ENCODE measurements at regions not wholly inside any gene's neighbourhood (a gene's known extent, or its start where the extent isn't known, plus 50 kb on each side); places are given as distances from the start of the nearest gene placed in this dataset.

DNA sequence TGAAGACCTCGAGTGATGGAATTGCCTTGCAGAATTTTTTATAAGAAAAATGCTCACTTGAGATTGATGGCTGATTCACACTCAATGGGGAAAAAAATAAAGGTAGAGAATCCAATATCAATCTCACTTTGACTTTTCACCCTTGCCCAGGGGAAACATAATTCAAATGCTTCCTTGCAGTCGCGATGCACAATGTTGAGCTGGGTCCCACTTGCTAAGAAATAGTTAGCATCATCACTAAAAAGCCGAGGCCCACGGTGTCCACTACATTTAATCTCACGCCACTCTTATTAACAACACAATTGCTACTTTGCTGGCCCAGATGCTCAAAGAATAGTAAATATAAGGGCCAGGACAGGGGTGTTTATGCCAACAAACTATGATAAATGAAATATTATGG, 223.4 kb downstream of the SPTSSA start:
- DNase-seq: no peak

DNA sequence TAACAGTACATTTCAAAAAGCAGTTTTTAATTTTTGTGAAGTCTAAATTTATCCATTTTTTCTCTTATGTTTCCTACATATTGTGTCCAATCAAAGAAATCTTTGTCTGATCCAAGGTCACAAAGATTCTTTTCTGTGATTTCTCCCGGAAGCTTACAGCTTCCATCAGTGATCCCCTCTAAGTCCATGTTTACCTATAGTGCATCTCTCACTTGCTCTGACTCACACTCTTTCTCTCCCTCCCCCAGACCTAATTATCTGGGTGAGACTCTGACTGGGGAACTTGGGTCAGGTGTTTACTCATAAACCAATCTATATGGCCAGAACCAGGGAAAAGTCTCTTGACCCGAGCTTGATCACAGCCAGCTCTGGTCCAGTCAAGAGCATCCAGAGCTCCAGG, 224.4 kb downstream of the SPTSSA start:
- no peak for DNase-seq

DNA sequence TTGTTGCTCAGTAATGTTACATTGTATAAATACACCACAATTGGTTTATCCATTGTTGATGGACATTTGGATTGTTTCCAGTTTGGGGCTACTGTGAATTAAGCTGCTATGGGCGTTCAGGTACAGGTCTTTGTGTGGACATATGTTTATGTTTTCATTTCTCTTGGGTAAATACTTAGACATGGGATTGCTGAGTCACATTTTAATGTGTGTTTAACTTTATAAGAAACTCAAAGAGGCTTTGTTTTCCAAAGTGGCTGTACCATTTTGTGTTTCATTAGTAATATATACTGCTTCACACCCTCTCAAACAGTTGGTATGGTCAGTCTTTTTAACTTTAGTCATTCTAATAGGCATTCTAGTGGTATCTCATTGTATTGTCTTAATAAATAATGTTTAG, 225.0 kb downstream of the SPTSSA start:
- DNase-seq: no peak

DNA sequence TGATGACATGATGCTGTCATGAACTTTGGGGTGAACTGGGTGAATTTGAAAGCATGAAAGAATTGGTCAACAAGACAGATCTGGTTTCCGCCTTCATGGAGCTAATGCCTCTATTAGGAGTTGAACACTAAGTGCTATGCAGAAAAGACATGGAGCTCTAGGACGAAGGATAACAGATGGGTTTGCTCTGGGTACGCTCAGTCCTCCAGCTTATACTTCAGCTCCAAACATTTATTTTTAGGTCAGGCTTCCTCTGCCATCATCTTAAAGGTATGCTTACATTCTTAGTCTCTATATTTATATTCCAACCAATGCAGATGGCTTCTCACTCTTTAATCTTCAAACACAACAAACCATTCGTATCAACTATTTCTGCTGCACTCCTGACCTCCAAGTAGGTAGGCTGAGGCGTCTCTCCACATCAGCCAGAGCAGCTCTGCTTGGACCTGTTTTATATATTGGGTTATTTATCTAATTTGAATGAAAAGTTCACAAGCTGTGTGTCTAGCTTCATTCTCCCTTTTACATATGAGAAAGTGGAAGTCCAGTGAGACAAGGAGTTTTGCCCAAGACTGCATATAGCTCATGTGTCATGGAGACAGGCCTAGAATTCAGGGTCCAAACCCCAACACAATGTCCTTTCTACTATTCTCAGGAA, 226.3 kb downstream of the SPTSSA start:
- DNase-seq: no peak

DNA sequence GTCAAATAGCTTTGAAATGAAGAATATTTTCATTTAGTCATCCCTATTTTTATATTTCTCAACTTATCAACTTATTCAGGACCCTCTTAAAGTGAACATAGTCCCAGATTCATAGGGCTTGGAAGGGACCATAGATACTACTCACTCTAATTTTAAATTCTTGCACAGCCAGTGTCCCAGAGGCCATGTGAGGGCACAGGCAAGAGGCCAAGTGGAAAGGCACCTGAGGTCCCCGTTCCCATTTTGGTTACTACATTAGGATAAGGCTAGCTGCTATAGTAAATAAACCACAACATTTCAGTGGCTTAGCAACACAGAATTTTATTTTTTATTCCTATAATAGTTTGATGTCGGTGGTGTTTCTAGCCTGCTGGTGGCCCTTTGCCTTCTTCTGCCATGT, 227.8 kb downstream of the SPTSSA start:
- no peak for DNase-seq

DNA sequence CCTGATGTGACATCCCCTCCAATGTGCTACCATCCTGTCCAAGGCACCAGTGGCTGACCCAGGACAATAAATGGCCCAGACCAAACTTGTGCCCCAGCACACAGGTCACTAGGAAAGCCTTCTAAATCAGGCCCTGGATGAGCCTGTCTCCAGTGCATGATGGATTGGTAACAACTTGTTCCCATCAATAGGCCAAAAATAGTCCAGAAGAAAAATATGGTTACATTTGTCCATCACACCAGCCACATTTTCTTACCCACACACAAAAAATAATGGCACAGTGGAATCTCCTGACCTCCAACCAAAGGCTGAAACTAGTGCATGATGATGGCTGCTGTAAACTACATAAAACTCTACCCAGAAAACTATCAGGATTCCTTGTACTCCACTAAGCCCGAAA, 228.4 kb downstream of the SPTSSA start:
- no peak for DNase-seq

DNA sequence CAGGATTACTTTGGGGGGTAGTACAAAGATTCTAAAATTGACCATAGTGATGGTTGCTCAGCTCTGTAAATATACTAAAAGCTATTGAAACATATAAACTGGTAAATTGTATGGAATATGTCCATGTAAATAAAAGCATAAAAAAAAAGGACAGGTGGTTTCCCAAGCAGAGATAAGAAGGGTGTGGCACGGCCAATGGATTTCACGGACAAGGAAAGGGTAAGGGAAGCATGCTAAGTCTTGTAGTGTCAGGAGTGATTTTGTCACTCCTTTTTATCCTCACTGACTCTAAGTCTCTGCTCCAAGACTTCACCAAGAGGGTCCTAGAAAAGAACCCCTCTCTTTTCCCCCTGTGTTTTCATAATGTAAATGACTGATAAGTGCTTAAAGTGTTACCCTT, 229.2 kb downstream of the SPTSSA start:
- no peak for DNase-seq

DNA sequence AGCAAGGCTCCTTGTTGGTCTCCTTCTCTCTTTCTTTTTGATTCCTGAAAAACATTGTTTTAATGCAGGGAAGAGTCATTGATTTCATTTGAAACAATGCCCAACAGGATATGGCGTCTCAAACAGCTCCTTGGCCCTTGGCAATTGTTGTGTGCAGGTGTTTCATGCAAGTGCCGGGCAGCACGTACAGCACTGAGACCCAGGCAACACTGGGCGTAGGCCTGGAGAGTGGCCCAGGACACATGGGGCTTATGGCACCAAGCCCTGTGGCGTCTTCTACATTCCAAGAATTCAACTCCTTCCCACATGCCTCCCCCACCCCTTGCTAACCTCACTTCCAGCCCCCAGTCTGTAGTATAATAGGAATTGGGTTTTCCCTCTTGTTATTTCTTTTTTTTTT, 230.4 kb downstream of the SPTSSA start:
- DNase-seq: no peak

DNA sequence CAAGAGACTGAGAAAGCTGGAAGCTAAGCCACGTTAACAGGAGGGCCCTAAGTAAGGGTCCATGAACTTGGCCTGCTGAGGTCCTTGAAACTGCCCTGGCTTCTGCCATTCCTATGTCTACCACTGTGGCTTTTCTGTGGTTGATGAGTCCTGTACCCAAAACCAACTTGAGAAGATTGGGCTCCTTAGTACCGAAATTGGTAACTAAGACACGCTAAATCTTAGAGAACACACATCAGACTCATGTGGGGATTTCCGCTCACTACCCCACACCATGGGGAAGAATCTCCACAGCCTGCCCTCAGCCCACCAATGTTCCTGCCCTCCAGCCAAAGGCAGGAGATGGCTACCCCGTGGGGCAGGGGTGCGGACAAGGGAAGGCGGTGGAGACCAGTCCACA, 232.9 kb downstream of the SPTSSA start:
- no peak for DNase-seq

DNA sequence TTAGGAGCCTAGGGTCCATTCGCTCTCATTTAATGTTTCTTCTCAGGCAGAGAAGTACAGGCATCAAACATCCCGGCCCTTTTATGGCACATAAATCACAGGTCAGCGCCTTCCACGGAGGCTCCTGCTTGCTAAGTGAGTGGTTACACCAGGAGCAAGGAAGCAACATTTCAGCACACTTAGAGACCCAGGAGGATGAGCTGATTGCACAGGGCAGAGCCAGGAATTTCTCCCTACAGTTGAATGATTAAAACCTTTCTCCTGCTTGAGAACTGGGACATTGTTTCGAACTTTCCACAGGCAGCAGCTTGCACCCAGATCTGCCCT, 233.4 kb downstream of the SPTSSA start:
- DNase-seq: no peak

DNA sequence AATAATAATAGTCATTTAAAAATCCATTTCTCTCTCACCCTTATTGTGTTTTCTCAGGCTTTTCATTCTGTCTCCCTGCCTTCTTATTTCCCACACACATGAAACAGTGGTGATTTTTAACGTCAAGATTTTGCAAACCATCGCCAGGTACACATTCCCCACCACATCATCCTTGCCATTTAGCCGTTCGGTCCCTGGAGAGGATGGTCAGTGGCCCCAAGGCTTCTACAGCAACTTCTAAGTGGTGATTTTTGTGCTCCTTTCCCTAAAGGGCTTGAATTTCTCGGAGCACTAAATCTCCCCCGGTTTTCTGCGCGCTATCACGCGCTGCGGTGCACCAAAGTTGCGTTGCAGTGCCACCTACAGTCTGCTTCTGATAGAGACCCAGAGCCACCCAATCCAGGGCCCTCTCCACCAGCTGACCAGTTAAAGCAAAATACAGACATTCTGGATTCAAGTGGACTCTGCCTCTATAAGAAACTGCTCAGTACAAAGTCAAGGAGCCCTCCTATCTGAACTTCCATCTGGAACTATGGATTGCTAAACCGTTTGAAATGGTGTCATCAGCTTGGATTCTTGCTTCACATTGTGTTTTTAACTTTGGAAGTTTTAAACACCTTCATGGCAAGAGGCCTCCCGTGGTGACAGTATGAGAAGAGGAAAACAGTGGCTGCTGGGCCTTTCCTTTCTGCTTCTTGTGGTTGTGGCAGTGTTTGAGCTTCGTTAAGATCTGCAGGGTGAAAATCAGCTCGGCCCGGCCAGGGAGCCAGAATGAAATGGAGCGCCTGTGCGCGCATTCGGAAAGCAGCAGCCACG, 234.0 kb downstream of the SPTSSA start:
- peak; percentile 35 for DNase-seq

DNA sequence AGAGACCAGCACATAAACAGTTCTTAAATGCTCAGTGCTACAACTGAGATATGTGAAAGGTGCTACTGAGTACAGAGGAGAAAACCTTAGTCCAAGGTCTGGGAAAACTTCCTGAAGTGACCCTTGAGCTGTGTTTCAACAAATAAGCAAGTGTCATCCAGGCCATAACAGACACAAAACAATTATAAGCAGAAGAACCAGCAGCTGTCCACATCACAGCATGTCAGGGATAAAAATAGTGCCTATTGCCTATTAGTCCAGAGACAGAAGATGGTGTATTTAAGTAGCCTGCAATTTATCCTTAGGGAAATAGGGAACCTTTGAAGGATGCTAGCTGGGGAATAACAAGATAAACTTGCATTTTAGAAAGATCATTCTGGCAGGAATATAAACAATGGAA, 237.8 kb downstream of the SPTSSA start:
- no peak for DNase-seq

DNA sequence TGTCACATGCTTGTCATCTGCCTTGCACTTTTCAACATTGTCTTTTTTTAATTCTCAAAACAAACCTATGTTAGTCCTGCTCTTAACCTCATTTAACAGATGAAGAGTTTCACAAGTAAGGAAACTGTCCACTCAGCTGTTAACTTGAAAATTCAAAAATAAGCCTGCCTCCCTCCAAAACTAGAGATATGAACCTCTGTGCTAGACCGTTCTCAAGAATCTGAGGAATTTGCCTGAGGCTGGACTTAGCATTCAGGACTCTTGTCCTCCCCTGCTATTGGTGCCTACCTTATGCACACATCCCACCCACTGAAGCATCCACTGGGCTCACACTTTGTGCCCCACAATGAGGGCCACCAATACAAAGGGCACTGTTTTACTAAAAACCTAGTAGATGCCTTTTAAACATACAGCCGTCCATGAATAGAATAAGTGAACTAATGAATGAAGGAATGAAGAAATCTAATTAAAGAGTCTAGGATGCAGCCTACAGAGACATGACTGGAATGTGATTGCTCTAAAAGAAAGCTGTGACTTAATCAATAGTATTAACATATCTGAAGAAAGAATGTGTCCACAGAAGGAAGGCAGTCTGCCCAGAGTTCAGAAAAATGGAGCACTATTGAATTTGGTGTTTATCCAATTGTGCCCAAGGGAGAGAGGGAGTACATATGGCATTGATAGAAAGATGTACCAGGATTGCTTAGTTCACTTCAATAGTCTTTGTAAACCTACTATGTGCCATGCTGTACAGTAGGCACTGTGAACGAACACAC, 238.5 kb downstream of the SPTSSA start:
- no peak for DNase-seq

DNA sequence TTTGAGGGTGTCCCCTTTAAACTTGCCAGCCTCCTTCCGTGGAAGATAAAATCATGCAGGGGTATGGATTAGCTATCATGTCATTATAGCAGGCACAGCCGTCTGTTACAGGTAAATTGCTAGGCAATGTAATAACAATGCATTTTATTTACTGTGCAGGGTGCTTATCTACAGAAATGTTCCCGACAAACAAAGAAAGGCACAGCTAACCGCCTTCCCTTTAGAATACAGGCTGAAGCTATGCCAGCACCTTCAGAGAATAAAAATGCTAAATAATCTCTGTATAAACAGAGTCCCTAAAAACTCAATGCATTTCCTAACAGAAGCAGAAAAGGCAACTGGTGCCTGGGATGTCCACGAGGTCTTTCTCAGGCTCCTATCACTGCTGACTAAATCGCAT, 239.2 kb downstream of the SPTSSA start:
- no peak for DNase-seq

DNA sequence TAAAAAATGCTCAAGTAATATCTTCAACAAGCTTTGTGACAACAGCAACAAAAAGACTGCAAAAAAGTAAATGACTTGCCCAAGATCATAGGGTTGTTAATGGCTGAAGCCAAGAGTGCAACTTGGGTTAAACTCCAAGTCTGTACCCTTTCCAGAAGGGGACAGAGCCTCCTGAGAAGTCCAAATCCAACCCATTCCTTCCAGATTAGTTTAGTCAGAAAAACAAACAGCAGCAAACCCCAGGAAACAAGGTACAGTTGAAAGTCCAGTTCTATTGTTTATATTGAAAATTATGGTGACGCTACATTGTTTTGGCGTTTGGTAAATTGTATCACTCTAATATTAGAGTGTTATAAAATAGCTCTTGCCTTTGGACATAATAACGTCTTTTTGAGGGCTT, 239.9 kb downstream of the SPTSSA start:
- DNase-seq: no peak

DNA sequence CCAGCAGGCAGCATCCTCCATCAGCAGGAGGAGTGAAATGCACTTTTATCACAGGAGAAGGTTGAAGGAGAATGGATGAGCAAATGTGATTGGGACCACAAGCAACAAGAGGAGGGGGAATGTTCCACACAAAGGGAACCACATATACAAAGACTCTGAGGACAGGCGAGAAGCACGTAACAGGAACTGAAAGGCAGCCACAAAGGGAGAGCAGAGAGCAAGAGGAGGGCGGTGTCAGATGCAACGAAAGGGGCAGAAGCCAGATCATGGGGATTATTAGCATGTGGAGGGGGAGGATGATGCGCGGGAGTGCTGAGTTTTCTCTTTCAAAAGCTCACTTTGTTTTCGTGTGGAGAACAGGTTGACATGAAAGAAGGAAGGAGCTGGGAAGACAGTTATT, 241.1 kb downstream of the SPTSSA start:
- DNase-seq: no peak

DNA sequence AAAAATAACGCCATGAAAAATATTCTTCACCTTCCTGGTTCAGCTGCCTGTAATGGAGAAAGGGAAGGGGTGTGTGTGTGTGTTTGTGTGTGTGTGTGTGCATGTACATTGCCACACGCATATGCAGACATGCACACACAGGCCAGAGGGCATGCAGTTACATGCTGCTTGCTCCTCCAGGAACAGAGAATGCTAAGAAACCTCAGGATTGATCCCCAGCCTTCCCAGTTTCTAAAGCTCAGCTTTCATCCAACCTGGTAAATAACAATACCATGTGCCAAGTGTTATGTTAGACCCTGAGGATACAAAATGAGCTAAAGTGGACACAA, 241.7 kb downstream of the SPTSSA start:
- DNase-seq: no peak

DNA sequence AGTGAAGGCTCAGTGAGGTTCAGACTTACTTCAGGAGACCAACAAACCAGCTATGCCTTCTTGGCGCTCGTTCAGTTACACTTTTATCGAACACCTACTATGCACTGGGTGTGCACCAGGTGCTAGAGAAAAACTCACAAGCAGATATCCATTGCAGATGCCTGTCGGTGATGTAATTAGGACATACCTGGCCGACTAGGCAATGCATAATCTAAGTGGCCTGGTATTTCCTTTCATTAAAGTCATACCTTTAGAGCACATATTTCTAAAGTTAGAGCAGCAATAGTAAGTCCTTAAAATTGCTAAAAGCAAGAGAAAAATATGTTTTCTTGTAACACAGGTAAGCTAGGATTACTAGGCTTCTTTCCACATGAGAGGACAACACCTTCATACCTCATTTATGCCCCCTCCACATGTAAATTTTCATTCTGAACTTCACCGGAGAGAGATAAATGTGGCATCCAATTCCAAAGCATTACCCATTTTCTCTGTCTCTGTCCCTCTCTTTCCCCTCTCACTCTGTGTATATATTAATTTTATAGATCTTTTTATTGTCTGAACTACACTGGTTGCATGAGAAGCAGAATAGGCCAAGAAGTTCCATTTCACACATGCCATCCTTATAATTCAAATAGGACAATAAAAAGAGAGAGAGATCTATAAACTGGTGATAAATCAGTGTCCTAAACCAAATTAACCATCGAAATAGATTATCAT, 242.2 kb downstream of the SPTSSA start:
- DNase-seq: no peak

DNA sequence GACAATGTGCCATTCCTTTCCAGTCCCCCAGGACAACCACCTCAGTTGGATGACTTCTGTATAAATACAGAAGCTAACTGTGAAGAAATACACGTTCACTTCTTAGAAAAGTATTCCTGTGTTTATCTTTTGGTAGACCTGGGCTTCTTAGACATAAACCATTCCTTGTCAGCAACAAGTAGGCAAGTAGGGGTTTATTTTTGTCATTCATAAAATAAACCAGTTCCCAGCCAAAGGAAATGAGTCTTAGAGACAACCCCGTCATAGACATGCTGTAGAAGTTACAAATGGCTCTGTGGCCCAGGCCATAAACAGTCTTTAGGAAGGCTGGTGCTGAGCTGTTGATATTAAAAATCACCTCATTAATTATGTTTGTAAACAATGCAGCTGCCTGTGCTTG, 243.2 kb downstream of the SPTSSA start:
- no peak for DNase-seq

DNA sequence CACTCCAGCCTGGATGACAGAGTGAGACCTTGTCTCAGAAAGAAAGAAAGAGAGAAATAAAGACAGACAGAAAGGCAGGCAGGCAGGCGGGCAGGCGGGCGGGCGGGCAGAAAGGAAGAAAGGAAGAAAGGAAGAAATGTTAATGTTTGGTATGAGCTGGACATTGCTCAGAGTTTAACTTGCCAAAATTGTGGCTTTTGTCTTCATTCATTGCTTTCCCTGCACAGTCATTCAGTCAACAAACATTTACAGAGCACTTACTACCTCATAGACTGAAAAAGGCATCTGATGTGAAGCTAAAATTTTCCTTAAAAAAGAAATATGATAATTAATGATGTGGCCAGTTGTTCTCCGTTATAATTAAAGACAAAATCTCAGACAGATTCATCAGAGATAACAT, 247.1 kb downstream of the SPTSSA start:
- DNase-seq: no peak

DNA sequence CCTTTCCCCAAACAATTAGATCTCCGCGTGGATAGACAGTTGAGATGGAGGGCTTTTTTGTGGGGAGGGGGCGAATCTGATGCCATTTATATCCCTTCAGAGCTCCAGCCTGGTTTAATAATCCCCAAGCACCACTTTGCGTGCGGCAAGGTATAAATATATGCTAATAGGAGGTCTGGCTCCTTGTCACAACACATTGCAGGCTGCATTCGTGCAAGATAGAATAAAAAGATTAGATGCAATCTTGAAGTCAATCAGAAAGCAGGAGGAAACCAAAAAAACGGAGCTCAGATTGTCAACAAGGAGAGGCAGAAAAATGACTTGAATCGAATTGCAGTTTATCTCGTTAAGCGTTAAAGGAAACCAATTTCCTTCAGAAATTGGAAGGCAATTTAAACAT, 248.7 kb downstream of the SPTSSA start:
- no peak for DNase-seq

DNA sequence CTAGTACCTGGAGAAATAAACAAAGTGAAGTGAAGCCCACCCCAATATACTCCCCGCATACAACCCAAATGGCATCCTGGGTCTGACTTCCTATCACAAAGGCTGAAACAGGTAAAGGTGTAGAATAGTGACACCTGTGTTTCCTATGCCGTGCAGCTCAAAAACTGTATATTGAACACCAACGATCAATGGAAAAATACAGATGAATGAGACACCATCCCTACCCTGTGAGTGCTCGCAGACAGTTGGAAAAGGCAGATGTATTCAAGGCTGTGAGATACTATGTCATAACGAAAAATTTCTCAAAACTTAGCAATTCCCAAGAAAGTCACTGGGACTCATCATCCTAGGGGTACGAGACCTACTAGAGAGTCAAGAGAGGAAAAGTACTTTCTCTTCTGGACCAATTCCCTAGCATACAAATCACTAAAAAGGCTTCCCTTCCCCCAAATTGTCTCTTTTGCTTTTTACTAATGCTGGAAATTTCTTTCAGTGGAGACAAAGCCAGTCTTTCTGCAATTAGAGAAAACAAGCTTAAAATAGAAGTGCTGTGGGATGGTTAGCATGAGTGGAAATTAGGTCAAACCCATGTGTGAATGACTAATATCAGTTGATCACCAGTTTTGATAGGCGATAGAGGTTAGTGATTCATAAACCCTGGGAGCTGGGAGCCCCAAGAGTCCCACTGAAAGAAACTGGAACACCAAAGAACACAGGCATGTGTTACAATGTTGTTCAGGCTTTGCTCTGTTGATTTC, 249.7 kb downstream of the SPTSSA start:
- DNase-seq: no peak

DNA sequence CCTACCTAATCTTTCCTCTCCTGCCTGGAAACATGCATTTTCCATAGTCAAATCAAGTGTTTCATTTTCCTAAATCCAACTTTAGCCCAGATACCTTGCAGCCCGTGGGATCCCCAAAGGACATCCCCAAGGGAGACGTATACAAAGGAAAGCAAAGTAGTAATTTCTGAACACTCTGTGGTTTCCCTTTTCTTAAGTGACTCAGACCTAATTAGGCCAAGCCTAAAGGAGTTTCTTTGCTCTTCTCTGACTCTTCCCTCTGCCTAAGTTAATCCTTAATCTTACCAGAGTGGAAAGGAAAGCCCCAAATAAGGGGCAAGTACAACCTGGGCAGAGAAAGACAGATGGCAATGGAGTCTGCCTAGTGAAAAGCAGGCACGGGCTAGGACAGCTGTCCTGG, 250.3 kb downstream of the SPTSSA start:
- no peak for DNase-seq

Measured in T-helper 9 cell (primary cell).